ENCODE measurements at regions not wholly inside any gene's neighbourhood (a gene's known extent, or its start where the extent isn't known, plus 50 kb on each side); places are given as distances from the start of the nearest gene placed in this dataset.

- POLR2A ChIA-PET (ENCODE audit: low non-redundant PET) = no interaction called here
- DNase-seq (ENCODE audit: low spot score) = no peak
- CTCF ChIA-PET = no interaction called here
- TF ChIP-seq, protein P1, sequence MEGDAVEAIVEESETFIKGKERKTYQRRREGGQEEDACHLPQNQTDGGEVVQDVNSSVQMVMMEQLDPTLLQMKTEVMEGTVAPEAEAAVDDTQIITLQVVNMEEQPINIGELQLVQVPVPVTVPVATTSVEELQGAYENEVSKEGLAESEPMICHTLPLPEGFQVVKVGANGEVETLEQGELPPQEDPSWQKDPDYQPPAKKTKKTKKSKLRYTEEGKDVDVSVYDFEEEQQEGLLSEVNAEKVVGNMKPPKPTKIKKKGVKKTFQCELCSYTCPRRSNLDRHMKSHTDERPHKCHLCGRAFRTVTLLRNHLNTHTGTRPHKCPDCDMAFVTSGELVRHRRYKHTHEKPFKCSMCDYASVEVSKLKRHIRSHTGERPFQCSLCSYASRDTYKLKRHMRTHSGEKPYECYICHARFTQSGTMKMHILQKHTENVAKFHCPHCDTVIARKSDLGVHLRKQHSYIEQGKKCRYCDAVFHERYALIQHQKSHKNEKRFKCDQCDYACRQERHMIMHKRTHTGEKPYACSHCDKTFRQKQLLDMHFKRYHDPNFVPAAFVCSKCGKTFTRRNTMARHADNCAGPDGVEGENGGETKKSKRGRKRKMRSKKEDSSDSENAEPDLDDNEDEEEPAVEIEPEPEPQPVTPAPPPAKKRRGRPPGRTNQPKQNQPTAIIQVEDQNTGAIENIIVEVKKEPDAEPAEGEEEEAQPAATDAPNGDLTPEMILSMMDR (conservative IDR thresholded peaks at IDR 0.05; ENCODE audit: low read depth) = no peak
- H3K27ac ChIP-seq = no peak overlapping the region
Observed at GRCh38 chr1:112318698-112319370, 77.2 kb upstream of the CTTNBP2NL start.

- ChIA-PET POLR2A (ENCODE audit: low non-redundant PET) (no interaction called here), CTCF (no interaction called here)
- TF ChIP-seq, protein P1 (conservative IDR thresholded peaks at IDR 0.05; ENCODE audit: low read depth) = no peak
- H3K27ac ChIP-seq = no peak overlapping the region
- peak; percentile 85 for DNase-seq (ENCODE audit: low spot score)
Observed at GRCh38 chr1:112319371-112320040, 76.5 kb upstream of the CTTNBP2NL start.

GRCh38 chr1:112320058-112320457 is 76.0 kb upstream of the CTTNBP2NL start:
- TF ChIP-seq, protein P1 (conservative IDR thresholded peaks at IDR 0.05; ENCODE audit: low read depth) = no peak
- no peak for DNase-seq (ENCODE audit: low spot score)
- ChIA-PET CTCF (no interaction called here), POLR2A (ENCODE audit: low non-redundant PET) (no interaction called here)
- no peak overlapping the region for H3K27ac ChIP-seq

GRCh38 chr1:112322018-112322417 is 74.0 kb upstream of the CTTNBP2NL start:
- TF ChIP-seq, protein P1 (conservative IDR thresholded peaks at IDR 0.05; ENCODE audit: low read depth) = no peak
- CTCF ChIA-PET = interaction anchor here (1.1 kb wide), 1 partner anchor 15 kb away, joined by 4 read pairs; no protein-coding TSS in a partner anchor
- no peak for DNase-seq (ENCODE audit: low spot score)
- no peak overlapping the region for H3K27ac ChIP-seq
- POLR2A ChIA-PET (ENCODE audit: low non-redundant PET) = no interaction called here

- no peak overlapping the region for H3K27ac ChIP-seq
- TF ChIP-seq, protein P1 (conservative IDR thresholded peaks at IDR 0.05; ENCODE audit: low read depth) = no peak
- ChIA-PET POLR2A (ENCODE audit: low non-redundant PET) (no interaction called here), CTCF (interaction anchor here (0.7 to 1.1 kb wide), 2 partner anchors 14 to 271 kb away, joined by 3 to 4 read pairs; no protein-coding TSS in a partner anchor)
- no peak for DNase-seq (ENCODE audit: low spot score)
Observed at GRCh38 chr1:112322983-112323678, 72.9 kb upstream of the CTTNBP2NL start.

DNA sequence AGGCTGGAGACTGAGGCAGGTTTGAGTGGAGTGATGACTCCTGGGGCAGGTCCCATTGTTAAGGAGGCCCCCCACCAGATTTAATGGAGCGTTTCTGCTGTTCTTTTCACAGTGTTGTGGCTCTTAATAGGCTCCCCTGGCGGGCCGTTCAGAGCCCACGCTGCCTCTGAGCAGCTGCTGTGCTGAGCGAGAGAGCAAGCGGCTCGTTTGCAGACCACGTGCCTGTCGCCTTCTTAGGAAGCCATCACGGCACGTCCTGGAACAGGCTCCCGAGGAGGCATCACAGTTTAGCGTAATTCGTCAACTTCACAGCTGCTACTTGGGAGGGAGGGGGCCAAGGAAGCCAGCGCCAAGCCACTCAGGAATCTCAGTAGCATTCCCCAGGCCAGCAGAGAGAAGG is 70.5 kb upstream of the CTTNBP2NL start:
- POLR2A ChIA-PET (ENCODE audit: low non-redundant PET) = no interaction called here
- no peak for DNase-seq (ENCODE audit: low spot score)
- TF ChIP-seq, protein P1 (conservative IDR thresholded peaks at IDR 0.05; ENCODE audit: low read depth) = no peak
- no peak overlapping the region for H3K27ac ChIP-seq
- CTCF ChIA-PET = no interaction called here

All from RWPE1 (cell line).